COLO829 (cell line): ENCODE measurements at regions not wholly inside any gene's neighbourhood (a gene's known extent, or its start where the extent isn't known, plus 50 kb on each side); places are given as distances from the start of the nearest gene placed in this dataset.
A peak's percentile ranks its signal among the peaks of the same experiment; 100 is the strongest.
"Not testable (repeated sequence)": the region's sequence is repeated elsewhere in the genome, so short reads cannot be mapped to it uniquely, and the experiment has no call there.

Experiments used
- DNase-seq: peaks from one replicate; pipeline ENCODE4 v3.0.0; 2012; ENCODE audit warnings: low spot score

GRCh38 chr6:48512390-48512789, 401.4 kb upstream of the PTCHD4 start:
- DNase-seq = no peak

GRCh38 chr6:48511378-48511777, 400.4 kb upstream of the PTCHD4 start:
- DNase-seq = no peak

- DNase-seq = no peak
Measured at GRCh38 chr6:48505621-48506020, 394.6 kb upstream of the PTCHD4 start.

- not testable (repeated sequence) for DNase-seq
Measured at GRCh38 chr6:48493432-48493831, 382.4 kb upstream of the PTCHD4 start.

GRCh38 chr6:48490658-48491057, 379.7 kb upstream of the PTCHD4 start:
- no peak for DNase-seq

- no peak for DNase-seq
Measured at GRCh38 chr6:48486876-48487275, 375.9 kb upstream of the PTCHD4 start.

- no peak for DNase-seq
Measured at GRCh38 chr6:48486373-48486772, 375.4 kb upstream of the PTCHD4 start.

DNA sequence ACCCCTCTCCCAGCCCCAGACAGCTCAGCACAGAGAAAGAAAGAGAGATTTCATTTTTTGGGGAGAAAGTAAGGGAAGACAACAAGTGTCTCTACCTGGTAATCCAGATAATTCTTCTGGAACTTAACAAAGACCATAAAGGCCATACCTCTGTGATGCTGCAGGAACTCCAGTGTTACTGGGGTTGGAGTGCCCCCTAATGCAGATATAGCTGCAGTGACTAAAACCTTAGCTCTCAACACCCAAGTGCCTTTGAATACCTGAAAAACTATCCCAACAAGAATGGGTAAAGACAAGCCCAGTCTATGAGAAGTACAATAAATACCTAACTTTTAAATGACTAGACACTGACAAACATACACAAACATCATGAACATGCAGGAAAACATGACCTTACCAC, 365.3 kb upstream of the PTCHD4 start:
- DNase-seq = no peak

DNA sequence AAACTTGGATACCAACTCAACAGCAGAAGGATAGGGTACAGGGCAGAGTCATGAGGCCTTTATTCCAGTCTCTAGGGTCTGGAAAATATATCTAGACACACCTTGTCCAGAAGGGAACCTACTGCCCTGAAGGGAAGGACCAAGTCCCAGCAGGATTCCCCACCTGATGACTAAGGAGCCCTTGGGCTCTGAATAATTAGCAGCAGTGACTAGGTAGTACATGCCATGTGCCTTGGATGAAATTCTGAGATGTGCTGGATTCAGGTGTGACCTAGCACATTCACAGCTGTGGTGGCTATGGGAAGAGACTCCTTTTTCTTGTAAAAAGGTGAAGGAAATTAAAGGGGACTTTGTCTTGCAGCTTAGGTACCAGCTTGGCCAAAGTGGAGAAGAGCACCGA, 364.3 kb upstream of the PTCHD4 start:
- no peak for DNase-seq

DNA sequence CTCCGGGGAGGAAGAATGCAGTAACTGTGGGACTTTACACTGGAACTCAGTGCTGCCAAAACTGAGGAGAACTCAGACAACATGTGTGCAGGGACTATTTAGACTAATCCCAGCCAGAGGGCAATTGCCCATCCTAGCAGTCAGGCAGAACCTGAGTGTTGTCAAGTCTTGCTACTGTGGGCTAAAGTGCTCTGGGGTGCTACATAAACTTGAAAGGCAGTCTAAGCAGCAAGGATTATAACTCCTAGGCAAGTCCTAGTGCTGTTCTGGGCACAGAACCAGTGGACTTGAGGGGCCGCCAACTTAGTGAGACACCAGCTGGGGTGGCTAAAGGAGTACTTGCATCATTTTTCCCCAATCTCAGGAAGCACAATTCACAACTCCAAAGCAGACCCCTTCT, 363.8 kb upstream of the PTCHD4 start:
- DNase-seq = no peak

DNA sequence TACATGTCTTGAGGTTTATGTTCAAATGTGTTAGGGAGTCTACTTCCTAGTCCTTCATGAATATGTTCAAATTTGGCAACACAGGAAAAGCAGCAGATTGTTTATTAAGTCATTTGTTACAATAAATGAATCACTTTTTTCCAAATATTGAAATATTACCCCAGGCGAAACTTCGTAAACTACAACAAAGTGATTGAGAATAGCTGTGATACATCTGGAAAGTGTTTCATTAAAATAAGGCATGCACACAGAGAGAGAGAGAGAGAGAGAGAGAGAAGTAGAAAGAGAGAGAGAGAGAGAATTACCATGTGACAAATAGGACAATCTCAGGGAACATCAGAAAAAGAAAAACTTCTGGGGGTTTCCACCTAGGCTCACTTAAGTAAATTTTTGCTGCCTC, 363.1 kb upstream of the PTCHD4 start:
- DNase-seq = no peak

DNA sequence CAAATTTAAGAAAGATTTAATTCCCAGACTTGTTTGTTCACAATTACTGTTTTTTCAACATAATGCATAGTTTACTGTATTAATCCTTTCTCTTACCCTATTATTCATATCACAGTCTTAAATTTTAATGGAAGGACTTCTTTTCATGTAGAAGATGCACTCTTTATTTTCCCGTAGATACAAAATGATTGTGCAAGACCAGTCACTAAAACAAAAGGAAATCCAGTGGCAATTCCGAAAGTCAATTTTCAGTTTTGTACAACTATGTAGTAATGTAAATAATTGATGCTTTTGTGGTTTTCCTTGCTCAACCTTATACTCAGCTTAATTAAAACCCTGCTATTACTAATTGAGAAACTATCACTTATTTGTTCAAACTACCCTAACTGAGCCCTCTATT, 361.5 kb upstream of the PTCHD4 start:
- DNase-seq = no peak

DNA sequence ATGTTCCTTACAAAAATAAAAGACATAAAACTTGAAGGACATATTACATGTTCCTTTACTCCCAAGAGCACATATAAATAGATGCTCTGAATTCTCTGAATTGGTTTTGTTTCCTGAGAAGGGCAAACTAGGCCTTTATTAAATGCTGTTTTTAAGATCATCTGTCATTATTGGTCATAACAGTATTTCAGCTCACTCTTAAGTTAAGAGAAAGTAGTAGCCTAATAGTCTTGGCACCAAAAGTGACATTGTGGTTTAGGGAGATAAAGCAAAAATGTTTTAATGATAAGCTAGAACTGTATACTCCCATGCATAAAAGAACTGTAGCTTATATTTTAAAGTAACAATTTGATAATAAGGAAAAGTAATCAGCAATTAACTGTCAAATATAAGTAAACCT, 361.1 kb upstream of the PTCHD4 start:
- DNase-seq = no peak

DNA sequence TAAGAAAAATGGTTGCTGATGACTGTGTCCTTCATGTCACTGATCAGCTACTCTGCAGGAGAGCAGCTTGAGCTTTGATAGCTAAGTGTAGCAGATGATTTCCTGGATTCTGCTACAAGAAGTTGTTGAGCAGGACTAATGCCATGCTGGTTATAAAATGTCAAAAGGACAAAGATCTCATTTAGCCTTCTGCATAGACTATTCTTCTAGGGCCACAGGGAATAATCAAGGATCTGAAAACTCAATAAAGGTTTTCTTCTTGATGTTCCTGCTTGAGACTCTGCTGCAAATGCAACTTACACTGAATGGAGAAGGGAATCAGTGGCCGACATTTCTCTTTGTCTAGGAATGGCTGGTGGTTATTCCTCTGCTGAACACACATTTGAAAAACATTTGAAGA, 360.3 kb upstream of the PTCHD4 start:
- DNase-seq = peak; percentile 30

GRCh38 chr6:48449002-48449401, 338.0 kb upstream of the PTCHD4 start:
- DNase-seq = no peak

- DNase-seq = no peak
Measured at GRCh38 chr6:48447251-48447650, 336.3 kb upstream of the PTCHD4 start.

DNA sequence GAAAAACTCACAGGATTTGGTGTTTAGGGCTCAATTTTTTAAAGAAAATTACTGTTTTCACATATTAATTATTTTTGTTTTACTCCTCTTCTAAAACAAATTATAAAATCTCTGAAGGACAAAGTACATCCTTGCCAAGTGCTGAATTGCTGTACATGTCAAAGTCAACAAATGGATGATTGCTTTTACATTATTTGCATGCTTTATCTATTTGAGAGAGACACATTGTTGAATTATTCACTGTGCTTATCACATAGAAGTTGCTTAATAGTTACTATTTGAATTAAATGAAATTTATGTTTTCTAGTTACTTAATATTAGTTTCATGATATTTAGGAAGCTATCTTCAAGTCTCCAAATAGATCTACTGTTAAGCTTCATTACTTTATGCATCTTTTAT, 318.6 kb upstream of the PTCHD4 start:
- no peak for DNase-seq

GRCh38 chr6:48429021-48429420, 318.0 kb upstream of the PTCHD4 start:
- DNase-seq = peak; percentile 62

DNA sequence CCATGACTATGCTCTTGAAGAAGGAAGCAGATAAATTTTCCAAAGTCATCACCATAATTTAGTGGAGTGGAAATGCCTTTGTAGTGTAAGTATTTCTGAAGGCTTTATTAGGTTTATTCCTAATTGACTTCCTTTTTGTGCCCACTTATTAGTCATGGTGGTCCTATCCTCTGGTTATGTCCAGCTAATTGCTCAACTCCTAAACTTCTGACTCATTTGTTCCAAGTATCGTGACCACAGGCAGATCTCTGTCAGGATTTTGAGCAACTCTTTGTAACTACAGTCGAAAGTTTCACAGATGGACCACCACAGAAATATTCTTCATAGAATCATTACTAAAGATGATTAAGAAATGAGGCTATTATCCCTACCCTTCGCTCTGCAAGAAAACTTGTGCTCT, 315.6 kb upstream of the PTCHD4 start:
- DNase-seq = no peak

- no peak for DNase-seq
Measured at GRCh38 chr6:48423640-48424365, 312.8 kb upstream of the PTCHD4 start.

- no peak for DNase-seq
Measured at GRCh38 chr6:48419992-48420391, 309.0 kb upstream of the PTCHD4 start.

DNA sequence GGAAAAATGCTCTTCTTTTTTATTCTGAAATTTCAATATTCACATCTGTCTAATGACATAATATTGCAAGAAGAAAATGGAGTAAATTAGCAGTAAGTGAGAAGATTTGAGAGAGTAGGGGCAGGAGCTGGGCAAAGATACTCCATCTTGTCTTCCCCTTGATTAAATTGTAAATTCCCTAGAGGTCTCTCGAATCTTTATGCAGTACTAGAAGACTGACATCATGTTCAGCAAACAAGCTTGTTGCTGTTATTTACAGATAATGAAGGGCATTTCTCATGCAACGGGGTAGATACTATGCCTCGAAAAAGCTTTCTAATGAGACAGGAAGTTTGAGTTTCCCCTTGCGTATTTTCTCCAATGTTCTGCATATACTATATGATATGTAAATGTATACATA, 306.9 kb upstream of the PTCHD4 start:
- DNase-seq = no peak

DNA sequence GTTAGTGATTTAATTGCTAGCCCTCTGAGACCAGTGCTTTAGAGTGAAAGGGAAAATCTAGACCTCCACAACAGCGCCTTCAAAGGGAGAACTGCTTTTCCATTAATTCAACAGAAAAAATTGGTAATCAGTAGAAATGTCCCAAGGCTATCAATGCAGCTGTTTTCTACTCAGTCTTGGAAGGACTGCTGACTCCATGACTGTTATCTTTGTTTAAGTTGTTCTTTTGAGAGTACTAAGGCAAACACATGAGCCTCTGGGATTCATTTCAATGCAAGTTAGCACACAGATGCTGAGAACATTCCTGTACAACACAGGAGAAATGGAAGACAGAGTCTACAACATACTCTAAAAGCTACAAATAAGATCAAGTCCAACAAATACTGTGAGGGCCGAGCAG, 301.7 kb upstream of the PTCHD4 start:
- no peak for DNase-seq

- DNase-seq = no peak
Measured at GRCh38 chr6:48404927-48405326, 293.9 kb upstream of the PTCHD4 start.

DNA sequence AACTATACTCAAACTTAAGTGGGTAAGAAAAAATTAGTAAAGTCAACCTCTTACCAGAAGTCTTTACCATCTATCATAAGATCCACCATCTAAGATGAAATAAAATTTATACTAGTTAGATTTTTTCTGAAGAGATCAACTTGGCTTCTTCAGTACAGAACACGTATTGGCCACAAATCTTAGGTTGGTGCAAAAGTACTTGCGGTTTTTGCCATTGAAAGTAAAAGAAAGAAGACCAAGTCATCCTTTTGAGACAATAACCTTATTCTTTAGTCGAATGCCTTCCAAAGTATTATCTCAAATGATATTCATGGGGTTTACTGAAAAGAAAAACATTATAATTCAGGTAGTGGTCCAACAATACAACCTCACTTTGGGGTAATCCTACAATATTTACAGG, 292.6 kb upstream of the PTCHD4 start:
- no peak for DNase-seq
